ENCODE measurements at regions not wholly inside any gene's neighbourhood (a gene's known extent, or its start where the extent isn't known, plus 50 kb on each side); places are given as distances from the start of the nearest gene placed in this dataset.

DNA sequence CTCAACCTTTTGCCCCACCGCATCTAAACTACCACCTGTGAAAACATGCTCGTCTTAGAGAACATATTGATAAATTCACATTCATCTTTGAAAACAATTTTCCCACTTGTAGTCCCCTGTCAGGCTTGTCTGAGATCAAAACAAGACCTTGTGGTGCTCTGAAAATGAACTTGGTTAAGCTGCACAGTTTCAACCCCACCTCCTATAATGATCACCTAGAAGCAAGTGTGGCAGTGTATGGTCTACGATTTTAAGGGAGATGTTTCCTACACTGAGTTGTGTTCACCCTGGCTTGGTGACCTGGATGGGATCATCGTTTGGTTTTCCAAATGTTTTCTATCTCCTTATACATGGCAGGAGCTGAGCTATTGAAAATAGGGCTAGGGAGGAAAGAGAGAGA, 539.4 kb downstream of the DOK5 start:
- H3K4me3 ChIP-seq (ENCODE audit: low read depth, low read length) = no peak overlapping the region
- TF ChIP-seq, protein P1, sequence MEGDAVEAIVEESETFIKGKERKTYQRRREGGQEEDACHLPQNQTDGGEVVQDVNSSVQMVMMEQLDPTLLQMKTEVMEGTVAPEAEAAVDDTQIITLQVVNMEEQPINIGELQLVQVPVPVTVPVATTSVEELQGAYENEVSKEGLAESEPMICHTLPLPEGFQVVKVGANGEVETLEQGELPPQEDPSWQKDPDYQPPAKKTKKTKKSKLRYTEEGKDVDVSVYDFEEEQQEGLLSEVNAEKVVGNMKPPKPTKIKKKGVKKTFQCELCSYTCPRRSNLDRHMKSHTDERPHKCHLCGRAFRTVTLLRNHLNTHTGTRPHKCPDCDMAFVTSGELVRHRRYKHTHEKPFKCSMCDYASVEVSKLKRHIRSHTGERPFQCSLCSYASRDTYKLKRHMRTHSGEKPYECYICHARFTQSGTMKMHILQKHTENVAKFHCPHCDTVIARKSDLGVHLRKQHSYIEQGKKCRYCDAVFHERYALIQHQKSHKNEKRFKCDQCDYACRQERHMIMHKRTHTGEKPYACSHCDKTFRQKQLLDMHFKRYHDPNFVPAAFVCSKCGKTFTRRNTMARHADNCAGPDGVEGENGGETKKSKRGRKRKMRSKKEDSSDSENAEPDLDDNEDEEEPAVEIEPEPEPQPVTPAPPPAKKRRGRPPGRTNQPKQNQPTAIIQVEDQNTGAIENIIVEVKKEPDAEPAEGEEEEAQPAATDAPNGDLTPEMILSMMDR (IDR thresholded peaks at IDR 0.05; ENCODE audit: borderline replicate concordance, insufficient read depth, low read depth, low read length) = no peak

DNA sequence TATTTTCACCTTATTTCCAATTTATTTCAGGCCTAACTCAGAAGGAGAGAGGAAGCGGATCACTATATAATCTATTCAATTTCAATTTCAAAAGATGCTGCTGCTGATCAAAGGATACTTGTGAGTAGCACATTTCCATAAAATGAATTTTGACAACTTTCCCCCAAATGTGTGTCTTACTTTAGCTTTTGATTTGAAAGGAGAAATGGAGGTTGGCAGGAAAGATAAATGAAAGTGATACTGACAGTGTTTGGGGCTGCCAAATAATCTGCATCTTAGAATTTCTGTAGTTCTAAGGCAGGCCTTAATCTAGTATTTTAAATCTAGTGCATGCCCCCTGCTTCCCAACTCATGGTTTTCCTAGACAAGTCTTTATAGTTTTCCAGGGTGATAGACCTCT, 535.4 kb downstream of the DOK5 start:
- TF ChIP-seq, protein P1 (IDR thresholded peaks at IDR 0.05; ENCODE audit: borderline replicate concordance, insufficient read depth, low read depth, low read length) = no peak

DNA sequence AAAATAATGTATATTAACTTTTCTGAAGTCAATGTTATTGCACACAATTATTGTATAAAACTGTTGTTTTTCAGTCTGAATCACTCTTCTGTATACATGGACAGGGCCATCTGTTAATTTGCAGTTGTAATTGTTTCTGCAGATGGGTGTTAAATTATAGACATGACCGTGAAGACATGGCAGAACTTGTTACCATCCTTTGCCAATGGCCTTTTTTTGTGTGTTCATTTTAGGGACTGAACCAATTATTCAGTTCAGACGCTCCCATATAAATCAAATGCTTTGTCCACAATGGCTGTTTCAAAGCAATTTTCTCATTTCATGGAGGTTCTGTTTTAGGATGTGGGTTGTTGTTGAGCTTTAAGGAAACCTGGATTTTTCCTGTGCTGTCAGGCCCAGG, 533.7 kb downstream of the DOK5 start:
- TF ChIP-seq, protein P1 (IDR thresholded peaks at IDR 0.05; ENCODE audit: borderline replicate concordance, insufficient read depth, low read depth, low read length) = no peak
- no peak overlapping the region for H3K4me3 ChIP-seq (ENCODE audit: low read depth, low read length)

More for the DNA sequence above, 535.4 kb downstream of the DOK5 start:
- no peak overlapping the region for H3K4me3 ChIP-seq (ENCODE audit: low read depth, low read length)

DNA sequence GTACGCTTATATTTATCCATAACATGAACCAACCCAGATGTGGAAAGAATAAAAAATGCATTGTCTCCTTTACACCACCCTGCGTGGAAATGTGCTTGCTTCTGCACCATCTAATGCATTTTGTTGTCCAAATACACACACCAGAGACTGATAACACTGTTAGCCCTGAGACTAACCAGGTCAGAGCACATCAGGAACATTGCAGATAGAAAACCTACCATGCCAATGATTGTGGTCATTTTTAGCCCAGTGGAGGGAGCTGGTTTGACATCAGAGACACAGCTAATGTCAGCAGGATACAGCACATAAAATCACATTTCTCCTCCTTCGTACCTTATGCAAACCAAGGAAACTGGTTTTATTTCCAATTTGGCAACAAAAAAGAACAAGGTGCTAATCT, 528.7 kb downstream of the DOK5 start:
- no peak overlapping the region for H3K4me3 ChIP-seq (ENCODE audit: low read depth, low read length)
- TF ChIP-seq, protein P1 (IDR thresholded peaks at IDR 0.05; ENCODE audit: borderline replicate concordance, insufficient read depth, low read depth, low read length) = no peak

DNA sequence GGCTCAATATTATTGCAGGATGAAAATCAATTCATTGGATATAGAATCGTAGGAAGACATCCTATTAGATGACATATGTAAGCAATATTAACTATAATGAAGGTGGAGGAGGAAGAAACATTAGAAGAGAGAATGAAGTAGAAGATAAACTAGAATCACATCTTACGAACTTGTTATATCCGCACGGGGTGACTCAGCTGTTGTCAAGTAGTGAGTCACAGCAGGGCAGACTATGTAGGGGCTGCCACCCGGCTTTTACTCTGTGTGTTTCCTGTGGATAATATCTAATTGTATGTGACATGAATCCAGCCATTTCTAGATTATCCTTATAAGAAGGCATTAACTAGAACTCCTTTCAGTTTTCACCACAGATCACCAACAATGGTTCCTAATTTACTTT, 520.2 kb downstream of the DOK5 start:
- TF ChIP-seq, protein P1 (IDR thresholded peaks at IDR 0.05; ENCODE audit: borderline replicate concordance, insufficient read depth, low read depth, low read length) = no peak

DNA sequence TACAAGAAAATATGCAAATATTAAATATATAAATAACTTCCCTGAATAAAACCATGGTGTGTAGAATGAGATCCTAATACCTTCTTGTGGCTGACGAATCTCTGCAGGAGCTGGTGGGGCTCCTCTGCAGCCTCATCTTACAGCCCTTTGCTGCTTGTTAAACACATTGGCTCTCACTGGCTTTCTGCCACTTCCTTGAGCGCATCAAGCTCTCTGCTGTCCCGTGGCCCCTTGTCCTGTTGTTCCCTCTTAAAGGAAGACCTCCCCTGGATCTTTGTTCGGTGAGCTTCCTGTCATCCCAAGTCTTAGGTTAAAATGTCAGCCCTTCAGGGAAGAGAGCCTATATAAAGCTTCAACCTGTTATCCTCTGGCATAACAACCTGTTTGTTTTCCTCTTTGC, 519.6 kb downstream of the DOK5 start:
- TF ChIP-seq, protein P1 (IDR thresholded peaks at IDR 0.05; ENCODE audit: borderline replicate concordance, insufficient read depth, low read depth, low read length) = no peak

More for the DNA sequence above, 520.2 kb downstream of the DOK5 start:
- H3K4me3 ChIP-seq (ENCODE audit: low read depth, low read length) = no peak overlapping the region

DNA sequence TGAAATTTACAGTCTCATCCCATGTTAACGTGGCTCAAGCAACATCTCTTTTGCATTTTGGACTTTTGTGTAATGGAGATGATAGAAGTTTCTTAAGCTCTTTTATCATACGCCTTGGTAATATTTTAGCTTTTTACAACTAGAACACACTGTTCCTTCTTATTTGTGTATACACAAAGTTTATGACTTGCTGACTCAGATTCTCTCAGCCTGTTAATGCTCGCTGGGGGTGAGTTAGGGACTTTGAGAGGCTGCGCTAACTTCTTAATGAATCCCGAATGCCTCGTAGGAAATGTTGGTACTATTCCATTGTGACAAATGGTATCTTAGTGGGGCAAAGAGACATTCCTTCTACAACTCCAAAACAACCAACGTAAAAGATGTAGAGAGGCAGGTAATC, 509.7 kb downstream of the DOK5 start:
- TF ChIP-seq, protein P1 (IDR thresholded peaks at IDR 0.05; ENCODE audit: borderline replicate concordance, insufficient read depth, low read depth, low read length) = no peak
- H3K4me3 ChIP-seq (ENCODE audit: low read depth, low read length) = no peak overlapping the region

More for the DNA sequence above, 519.6 kb downstream of the DOK5 start:
- H3K4me3 ChIP-seq (ENCODE audit: low read depth, low read length) = no peak overlapping the region
